Esophagus muscularis mucosa (tissue), 4 donors: ENCODE measurements at regions not wholly inside any gene's neighbourhood (a gene's known extent, or its start where the extent isn't known, plus 50 kb on each side); places are given as distances from the start of the nearest gene placed in this dataset.

Experiments used
- EP300 ChIP-seq: sonication (generic); formaldehyde crosslinking; IDR thresholded peaks from one replicate; pipeline ENCODE4 v1.6.1; 2017; ENCODE audit warnings: antibody characterized with exemption
- POLR2AphosphoS5 ChIP-seq, 2 donors: sonication (generic); formaldehyde crosslinking; IDR thresholded peaks; one replicate each; pipeline ENCODE4 v1.6.1; 2017; ENCODE audit warnings: antibody characterized with exemption in 2 of 2
- TF ChIP-seq, protein P1 (sequence below), 3 experiments: fragments of 200-600 bp in 2 of 3; fragments of 450-650 bp in 1 of 3; sonication (generic) in 2 of 3; IDR thresholded peaks; one replicate each; pipeline ENCODE4 v1.5.1; 2017 to 2019; ENCODE audit warnings: antibody characterized with exemption in 3 of 3, mild to moderate bottlenecking in 2 of 3, moderate library complexity in 1 of 3

DNA sequence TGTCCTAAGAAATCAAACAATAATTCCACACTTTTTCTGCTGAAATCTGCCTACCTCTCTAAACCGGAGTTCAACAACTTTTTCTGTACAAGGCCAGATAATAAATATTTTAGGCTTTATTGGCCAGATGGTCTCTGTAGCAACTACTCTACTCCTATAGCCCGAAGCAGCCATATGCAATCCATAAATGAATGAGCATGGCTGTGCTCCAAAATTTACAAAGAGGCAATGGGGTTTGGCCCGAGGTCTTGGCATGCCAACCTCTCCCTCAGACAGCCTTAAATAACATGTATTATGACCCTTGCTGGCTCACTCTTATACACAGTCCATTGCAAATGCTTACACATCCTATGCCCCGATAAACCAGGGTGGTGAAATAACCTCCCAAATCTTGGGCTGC lies 98.6 kb upstream of the GPM6A start:
- TF ChIP-seq EP300 (no peak), POLR2AphosphoS5 (IDR thresholded peaks at IDR 0.05) (no peak)
- TF ChIP-seq, protein P1, sequence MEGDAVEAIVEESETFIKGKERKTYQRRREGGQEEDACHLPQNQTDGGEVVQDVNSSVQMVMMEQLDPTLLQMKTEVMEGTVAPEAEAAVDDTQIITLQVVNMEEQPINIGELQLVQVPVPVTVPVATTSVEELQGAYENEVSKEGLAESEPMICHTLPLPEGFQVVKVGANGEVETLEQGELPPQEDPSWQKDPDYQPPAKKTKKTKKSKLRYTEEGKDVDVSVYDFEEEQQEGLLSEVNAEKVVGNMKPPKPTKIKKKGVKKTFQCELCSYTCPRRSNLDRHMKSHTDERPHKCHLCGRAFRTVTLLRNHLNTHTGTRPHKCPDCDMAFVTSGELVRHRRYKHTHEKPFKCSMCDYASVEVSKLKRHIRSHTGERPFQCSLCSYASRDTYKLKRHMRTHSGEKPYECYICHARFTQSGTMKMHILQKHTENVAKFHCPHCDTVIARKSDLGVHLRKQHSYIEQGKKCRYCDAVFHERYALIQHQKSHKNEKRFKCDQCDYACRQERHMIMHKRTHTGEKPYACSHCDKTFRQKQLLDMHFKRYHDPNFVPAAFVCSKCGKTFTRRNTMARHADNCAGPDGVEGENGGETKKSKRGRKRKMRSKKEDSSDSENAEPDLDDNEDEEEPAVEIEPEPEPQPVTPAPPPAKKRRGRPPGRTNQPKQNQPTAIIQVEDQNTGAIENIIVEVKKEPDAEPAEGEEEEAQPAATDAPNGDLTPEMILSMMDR (IDR thresholded peaks at IDR 0.05): no peak
